GM12878 (cell line): ENCODE measurements at regions not wholly inside any gene's neighbourhood (a gene's known extent, or its start where the extent isn't known, plus 50 kb on each side); places are given as distances from the start of the nearest gene placed in this dataset.

Experiments used
- BRCA1 ChIP-seq: IDR thresholded peaks from 2 replicates; pipeline ENCODE4 v1.6.1; 2011; ENCODE audit warnings: low read depth, low read length, improper control_type of control experiment
- CHD2 ChIP-seq: IDR thresholded peaks from 2 replicates; pipeline ENCODE4 v1.6.1; 2011; ENCODE audit warnings: low read depth, low read length, improper control_type of control experiment, borderline replicate concordance
- NRF1 ChIP-seq: conservative IDR thresholded peaks from 2 replicates; pipeline ENCODE4 v1.6.1; 2011; ENCODE audit warnings: mild to moderate bottlenecking, low read depth, low read length, improper control_type of control experiment
- PAX8 ChIP-seq: fragments of 450-650 bp; IDR thresholded peaks from 2 replicates; pipeline ENCODE4 v1.6.1; 2017; ENCODE audit warnings: mild to moderate bottlenecking, moderate library complexity
- POLR2A ChIP-seq: IDR thresholded peaks from 2 replicates; pipeline ENCODE4 v1.6.1; 2011; ENCODE audit warnings: low read depth, mild to moderate bottlenecking, low read length
- POLR2AphosphoS2 ChIP-seq: IDR thresholded peaks from 2 replicates; pipeline ENCODE4 v1.6.1; 2011; ENCODE audit warnings: low read depth, mild to moderate bottlenecking, low read length, improper control_type of control experiment, moderate library complexity
- REST ChIP-seq: IDR thresholded peaks from 2 replicates; pipeline ENCODE4 v1.6.1; 2012; ENCODE audit warnings: mild to moderate bottlenecking, low read depth, low read length
- SMC3 ChIP-seq: IDR thresholded peaks from 2 replicates; pipeline ENCODE4 v1.6.1; 2011; ENCODE audit warnings: low read length, improper control_type of control experiment, borderline replicate concordance
- TCF12 ChIP-seq: IDR thresholded peaks from 2 replicates; pipeline ENCODE4 v1.6.1; 2011; ENCODE audit warnings: low read depth, mild to moderate bottlenecking, low read length
- ZNF207 ChIP-seq: fragments of 450-650 bp; IDR thresholded peaks from 2 replicates; pipeline ENCODE4 v1.6.1; 2014; ENCODE audit warnings: antibody characterized with exemption, mild to moderate bottlenecking, borderline replicate concordance
- TF ChIP-seq, protein P1 (sequence below), 3 experiments: IDR thresholded peaks in 2 of 3; conservative IDR thresholded peaks in 1 of 3; 2 replicates each; pipeline ENCODE4 v1.5.1; 2011; ENCODE audit warnings: low read depth in 3 of 3, low read length in 3 of 3, mild to moderate bottlenecking in 3 of 3, control low read depth in 2 of 3, moderate library complexity in 2 of 3, inconsistent platforms in 1 of 3, mixed read lengths in 1 of 3; ENCODE audit not compliant: control insufficient read depth in 2 of 3, insufficient read depth in 1 of 3; ENCODE audit errors: extremely low read depth in 1 of 3
- TF ChIP-seq, protein P2 (sequence below): fragments of 450-650 bp; IDR thresholded peaks from 2 replicates; pipeline ENCODE4 v1.6.1; 2016; ENCODE audit warnings: mild to moderate bottlenecking
- TF ChIP-seq, protein P3 (sequence below): fragments of 450-650 bp; formaldehyde crosslinking; IDR thresholded peaks from 2 replicates; pipeline ENCODE4 v1.5.0; 2022; ENCODE audit warnings: mild to moderate bottlenecking, missing genetic modification characterization

DNA sequence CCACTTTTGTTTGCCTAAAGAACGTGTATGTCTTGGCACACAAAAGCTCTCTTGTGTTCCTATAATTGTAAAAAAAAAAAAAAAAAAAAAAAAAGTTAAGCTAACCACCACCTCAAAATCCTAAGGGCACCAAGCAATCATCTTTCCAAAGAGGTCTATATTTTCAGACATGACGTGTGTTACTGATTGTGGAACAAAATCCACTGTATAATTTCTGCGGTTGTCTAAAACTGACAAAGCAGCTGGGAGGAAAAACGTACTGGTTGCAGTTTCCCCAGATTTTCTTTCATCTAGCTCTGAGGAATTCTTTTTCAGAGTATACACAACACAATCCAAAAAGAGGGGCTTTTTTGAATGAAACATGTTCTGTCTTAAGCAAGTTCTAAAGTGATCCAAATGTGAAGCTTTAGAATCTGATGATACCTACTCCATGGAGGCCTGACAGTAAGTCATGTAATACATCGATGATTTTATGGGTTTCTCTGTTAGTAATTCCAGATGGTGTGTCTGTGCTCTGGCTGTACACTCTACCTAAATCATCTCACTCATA lies 375.6 kb upstream of the NUDT12 start:
- TF ChIP-seq, protein P1, sequence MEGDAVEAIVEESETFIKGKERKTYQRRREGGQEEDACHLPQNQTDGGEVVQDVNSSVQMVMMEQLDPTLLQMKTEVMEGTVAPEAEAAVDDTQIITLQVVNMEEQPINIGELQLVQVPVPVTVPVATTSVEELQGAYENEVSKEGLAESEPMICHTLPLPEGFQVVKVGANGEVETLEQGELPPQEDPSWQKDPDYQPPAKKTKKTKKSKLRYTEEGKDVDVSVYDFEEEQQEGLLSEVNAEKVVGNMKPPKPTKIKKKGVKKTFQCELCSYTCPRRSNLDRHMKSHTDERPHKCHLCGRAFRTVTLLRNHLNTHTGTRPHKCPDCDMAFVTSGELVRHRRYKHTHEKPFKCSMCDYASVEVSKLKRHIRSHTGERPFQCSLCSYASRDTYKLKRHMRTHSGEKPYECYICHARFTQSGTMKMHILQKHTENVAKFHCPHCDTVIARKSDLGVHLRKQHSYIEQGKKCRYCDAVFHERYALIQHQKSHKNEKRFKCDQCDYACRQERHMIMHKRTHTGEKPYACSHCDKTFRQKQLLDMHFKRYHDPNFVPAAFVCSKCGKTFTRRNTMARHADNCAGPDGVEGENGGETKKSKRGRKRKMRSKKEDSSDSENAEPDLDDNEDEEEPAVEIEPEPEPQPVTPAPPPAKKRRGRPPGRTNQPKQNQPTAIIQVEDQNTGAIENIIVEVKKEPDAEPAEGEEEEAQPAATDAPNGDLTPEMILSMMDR (IDR thresholded peaks at IDR 0.05 in 2 of 3, conservative IDR thresholded peaks at IDR 0.05 in 1 of 3; ENCODE audit: control insufficient read depth in 2 of 3, extremely low read depth in 1 of 3, insufficient read depth in 1 of 3, low read depth in 3 of 3, low read length in 3 of 3): no peak
- no peak for TF ChIP-seq POLR2A
- no peak for TF ChIP-seq POLR2AphosphoS2
- no peak for TF ChIP-seq NRF1
- TF ChIP-seq ZNF207: no peak
- TF ChIP-seq, protein P2, sequence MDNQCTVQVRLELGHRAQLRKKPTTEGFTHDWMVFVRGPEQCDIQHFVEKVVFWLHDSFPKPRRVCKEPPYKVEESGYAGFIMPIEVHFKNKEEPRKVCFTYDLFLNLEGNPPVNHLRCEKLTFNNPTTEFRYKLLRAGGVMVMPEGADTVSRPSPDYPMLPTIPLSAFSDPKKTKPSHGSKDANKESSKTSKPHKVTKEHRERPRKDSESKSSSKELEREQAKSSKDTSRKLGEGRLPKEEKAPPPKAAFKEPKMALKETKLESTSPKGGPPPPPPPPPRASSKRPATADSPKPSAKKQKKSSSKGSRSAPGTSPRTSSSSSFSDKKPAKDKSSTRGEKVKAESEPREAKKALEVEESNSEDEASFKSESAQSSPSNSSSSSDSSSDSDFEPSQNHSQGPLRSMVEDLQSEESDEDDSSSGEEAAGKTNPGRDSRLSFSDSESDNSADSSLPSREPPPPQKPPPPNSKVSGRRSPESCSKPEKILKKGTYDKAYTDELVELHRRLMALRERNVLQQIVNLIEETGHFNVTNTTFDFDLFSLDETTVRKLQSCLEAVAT: no peak
- TF ChIP-seq CHD2: no peak
- no peak for TF ChIP-seq TCF12
- TF ChIP-seq REST: no peak
- TF ChIP-seq, protein P3, sequence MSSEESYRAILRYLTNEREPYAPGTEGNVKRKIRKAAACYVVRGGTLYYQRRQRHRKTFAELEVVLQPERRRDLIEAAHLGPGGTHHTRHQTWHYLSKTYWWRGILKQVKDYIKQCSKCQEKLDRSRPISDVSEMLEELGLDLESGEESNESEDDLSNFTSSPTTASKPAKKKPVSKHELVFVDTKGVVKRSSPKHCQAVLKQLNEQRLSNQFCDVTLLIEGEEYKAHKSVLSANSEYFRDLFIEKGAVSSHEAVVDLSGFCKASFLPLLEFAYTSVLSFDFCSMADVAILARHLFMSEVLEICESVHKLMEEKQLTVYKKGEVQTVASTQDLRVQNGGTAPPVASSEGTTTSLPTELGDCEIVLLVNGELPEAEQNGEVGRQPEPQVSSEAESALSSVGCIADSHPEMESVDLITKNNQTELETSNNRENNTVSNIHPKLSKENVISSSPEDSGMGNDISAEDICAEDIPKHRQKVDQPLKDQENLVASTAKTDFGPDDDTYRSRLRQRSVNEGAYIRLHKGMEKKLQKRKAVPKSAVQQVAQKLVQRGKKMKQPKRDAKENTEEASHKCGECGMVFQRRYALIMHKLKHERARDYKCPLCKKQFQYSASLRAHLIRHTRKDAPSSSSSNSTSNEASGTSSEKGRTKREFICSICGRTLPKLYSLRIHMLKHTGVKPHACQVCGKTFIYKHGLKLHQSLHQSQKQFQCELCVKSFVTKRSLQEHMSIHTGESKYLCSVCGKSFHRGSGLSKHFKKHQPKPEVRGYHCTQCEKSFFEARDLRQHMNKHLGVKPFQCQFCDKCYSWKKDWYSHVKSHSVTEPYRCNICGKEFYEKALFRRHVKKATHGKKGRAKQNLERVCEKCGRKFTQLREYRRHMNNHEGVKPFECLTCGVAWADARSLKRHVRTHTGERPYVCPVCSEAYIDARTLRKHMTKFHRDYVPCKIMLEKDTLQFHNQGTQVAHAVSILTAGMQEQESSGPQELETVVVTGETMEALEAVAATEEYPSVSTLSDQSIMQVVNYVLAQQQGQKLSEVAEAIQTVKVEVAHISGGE (CRISPR knock-in tag): no peak
- no peak for TF ChIP-seq SMC3
- TF ChIP-seq PAX8: no peak
- no peak for TF ChIP-seq BRCA1
